ENCODE measurements at regions not wholly inside any gene's neighbourhood (a gene's known extent, or its start where the extent isn't known, plus 50 kb on each side); places are given as distances from the start of the nearest gene placed in this dataset.
"Not testable (repeated sequence)": the region's sequence is repeated elsewhere in the genome, so short reads cannot be mapped to it uniquely, and the experiment has no call there.

- no peak for DNase-seq (ENCODE audit: low read depth, low spot score)
Measured at GRCh38 chr10:8128511-8128910, 74.0 kb downstream of the GATA3 start.

- DNase-seq (ENCODE audit: low read depth, low spot score): no peak
Measured at GRCh38 chr10:8129438-8129837, 75.0 kb downstream of the GATA3 start.

- peak; percentile 64 for DNase-seq (ENCODE audit: low read depth, low spot score)
Measured at GRCh38 chr10:8130973-8131911, 76.8 kb downstream of the GATA3 start.

- peak; percentile 36 for DNase-seq (ENCODE audit: low read depth, low spot score)
Measured at GRCh38 chr10:8133146-8133545, 78.7 kb downstream of the GATA3 start.

- DNase-seq (ENCODE audit: low read depth, low spot score): no peak
Measured at GRCh38 chr10:8136736-8137135, 82.2 kb downstream of the GATA3 start.

- DNase-seq (ENCODE audit: low read depth, low spot score): no peak
Measured at GRCh38 chr10:8137272-8137681, 82.8 kb downstream of the GATA3 start.

- no peak for DNase-seq (ENCODE audit: low read depth, low spot score)
Measured at GRCh38 chr10:8137726-8138125, 83.2 kb downstream of the GATA3 start.

- peak; percentile 81 for DNase-seq (ENCODE audit: low read depth, low spot score)
Measured at GRCh38 chr10:8138471-8138870, 84.0 kb downstream of the GATA3 start.

GRCh38 chr10:8144496-8144895, 90.0 kb downstream of the GATA3 start:
- no peak for DNase-seq (ENCODE audit: low read depth, low spot score)

- DNase-seq (ENCODE audit: low read depth, low spot score): peak; percentile 73
Measured at GRCh38 chr10:8146650-8147049, 92.2 kb downstream of the GATA3 start.

- DNase-seq (ENCODE audit: low read depth, low spot score): no peak
Measured at GRCh38 chr10:8149991-8150390, 95.5 kb downstream of the GATA3 start.

GRCh38 chr10:8150401-8150905, 96.0 kb downstream of the GATA3 start:
- peak; percentile 19 for DNase-seq (ENCODE audit: low read depth, low spot score)

- no peak for DNase-seq (ENCODE audit: low read depth, low spot score)
Measured at GRCh38 chr10:8151086-8151485, 96.6 kb downstream of the GATA3 start.

- DNase-seq (ENCODE audit: low read depth, low spot score): no peak
Measured at GRCh38 chr10:8156918-8157317, 102.4 kb downstream of the GATA3 start.

- DNase-seq (ENCODE audit: low read depth, low spot score): peak; percentile 33
Measured at GRCh38 chr10:8158193-8159071, 103.9 kb downstream of the GATA3 start.

- DNase-seq (ENCODE audit: low read depth, low spot score): peak; percentile 16
Measured at GRCh38 chr10:8159341-8160165, 105.1 kb downstream of the GATA3 start.

- DNase-seq (ENCODE audit: low read depth, low spot score): no peak
Measured at GRCh38 chr10:8163824-8164223, 109.3 kb downstream of the GATA3 start.

GRCh38 chr10:8164640-8165039, 110.2 kb downstream of the GATA3 start:
- DNase-seq (ENCODE audit: low read depth, low spot score): not testable (repeated sequence)

GRCh38 chr10:8168836-8169235, 114.3 kb downstream of the GATA3 start:
- no peak for DNase-seq (ENCODE audit: low read depth, low spot score)

GRCh38 chr10:8171008-8171407, 116.5 kb downstream of the GATA3 start:
- DNase-seq (ENCODE audit: low read depth, low spot score): no peak

GRCh38 chr10:8172604-8173003, 118.1 kb downstream of the GATA3 start:
- no peak for DNase-seq (ENCODE audit: low read depth, low spot score)
